PFSK-1 (cell line): ENCODE measurements at regions not wholly inside any gene's neighbourhood (a gene's known extent, or its start where the extent isn't known, plus 50 kb on each side); places are given as distances from the start of the nearest gene placed in this dataset.

Source experiments
- FOXP2 ChIP-seq: optimal IDR thresholded peaks from 2 replicates; pipeline ENCODE3; 2011; ENCODE audit warnings: borderline replicate concordance, control low read depth, inconsistent platforms; ENCODE audit not compliant: insufficient read depth; ENCODE audit errors: extremely low read length, extremely low read depth
- POLR2AphosphoS5 ChIP-seq: IDR thresholded peaks from 2 replicates; pipeline ENCODE4 v1.6.1; 2012; ENCODE audit warnings: low read depth, mild to moderate bottlenecking, control low read depth, low read length, moderate library complexity
- SIN3A ChIP-seq: IDR thresholded peaks from 2 replicates; pipeline ENCODE4 v1.6.1; 2012; ENCODE audit warnings: mild to moderate bottlenecking, low read length, moderate library complexity, borderline replicate concordance; ENCODE audit not compliant: insufficient read depth
- TAF1 ChIP-seq: IDR thresholded peaks from 2 replicates; pipeline ENCODE4 v1.6.1; 2012; ENCODE audit warnings: low read length, control low read depth, borderline replicate concordance; ENCODE audit not compliant: insufficient read depth
- TF ChIP-seq, protein P1 (sequence below), 2 experiments: IDR thresholded peaks; 2 replicates each; pipeline versions ENCODE4 v1.6.1 to v1.8.0; 2011 to 2012; ENCODE audit warnings: low read depth in 2 of 2, low read length in 2 of 2, control low read depth in 1 of 2, inconsistent platforms in 1 of 2, mild to moderate bottlenecking in 1 of 2, moderate library complexity in 1 of 2; ENCODE audit not compliant: insufficient read depth in 1 of 2

DNA sequence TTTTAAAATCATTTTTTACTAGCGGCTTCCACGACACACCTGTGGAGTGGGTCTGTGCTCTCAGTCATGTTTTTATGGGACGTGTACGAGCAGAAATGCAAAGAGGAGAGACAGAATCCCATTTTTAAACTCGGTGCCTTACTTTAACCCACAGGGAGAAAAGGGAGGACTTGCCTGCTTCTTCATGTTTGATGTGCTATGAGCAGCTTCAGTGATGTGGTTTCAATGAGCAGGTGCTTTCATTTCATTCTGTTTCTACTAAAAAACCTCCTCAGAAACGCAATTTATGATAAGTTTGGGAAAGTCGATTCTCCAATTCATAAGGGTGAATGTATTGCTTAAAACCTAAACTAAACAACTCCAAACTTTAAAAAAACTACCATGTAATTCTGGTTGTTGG is 537.2 kb downstream of the GATA3 start:
- TF ChIP-seq, protein P1, sequence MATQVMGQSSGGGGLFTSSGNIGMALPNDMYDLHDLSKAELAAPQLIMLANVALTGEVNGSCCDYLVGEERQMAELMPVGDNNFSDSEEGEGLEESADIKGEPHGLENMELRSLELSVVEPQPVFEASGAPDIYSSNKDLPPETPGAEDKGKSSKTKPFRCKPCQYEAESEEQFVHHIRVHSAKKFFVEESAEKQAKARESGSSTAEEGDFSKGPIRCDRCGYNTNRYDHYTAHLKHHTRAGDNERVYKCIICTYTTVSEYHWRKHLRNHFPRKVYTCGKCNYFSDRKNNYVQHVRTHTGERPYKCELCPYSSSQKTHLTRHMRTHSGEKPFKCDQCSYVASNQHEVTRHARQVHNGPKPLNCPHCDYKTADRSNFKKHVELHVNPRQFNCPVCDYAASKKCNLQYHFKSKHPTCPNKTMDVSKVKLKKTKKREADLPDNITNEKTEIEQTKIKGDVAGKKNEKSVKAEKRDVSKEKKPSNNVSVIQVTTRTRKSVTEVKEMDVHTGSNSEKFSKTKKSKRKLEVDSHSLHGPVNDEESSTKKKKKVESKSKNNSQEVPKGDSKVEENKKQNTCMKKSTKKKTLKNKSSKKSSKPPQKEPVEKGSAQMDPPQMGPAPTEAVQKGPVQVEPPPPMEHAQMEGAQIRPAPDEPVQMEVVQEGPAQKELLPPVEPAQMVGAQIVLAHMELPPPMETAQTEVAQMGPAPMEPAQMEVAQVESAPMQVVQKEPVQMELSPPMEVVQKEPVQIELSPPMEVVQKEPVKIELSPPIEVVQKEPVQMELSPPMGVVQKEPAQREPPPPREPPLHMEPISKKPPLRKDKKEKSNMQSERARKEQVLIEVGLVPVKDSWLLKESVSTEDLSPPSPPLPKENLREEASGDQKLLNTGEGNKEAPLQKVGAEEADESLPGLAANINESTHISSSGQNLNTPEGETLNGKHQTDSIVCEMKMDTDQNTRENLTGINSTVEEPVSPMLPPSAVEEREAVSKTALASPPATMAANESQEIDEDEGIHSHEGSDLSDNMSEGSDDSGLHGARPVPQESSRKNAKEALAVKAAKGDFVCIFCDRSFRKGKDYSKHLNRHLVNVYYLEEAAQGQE (IDR thresholded peaks at IDR 0.05; ENCODE audit: insufficient read depth in 1 of 2, low read depth in 2 of 2, low read length in 2 of 2), result no peak
- TF ChIP-seq POLR2AphosphoS5 (no peak), SIN3A (no peak), TAF1 (no peak), FOXP2 (no peak)
